Pancreas (tissue), 10 donors: ENCODE measurements at regions not wholly inside any gene's neighbourhood (a gene's known extent, or its start where the extent isn't known, plus 50 kb on each side); places are given as distances from the start of the nearest gene placed in this dataset.

Experiments used
- ATAC-seq, 4 donors: fragments of 200-7000 bp; cut with Tn5 transposase; one replicate each; pipeline versions ENCODE4 v1.8.0 to v1.9.1; 2020; ENCODE audit warnings: mild to moderate bottlenecking in 4 of 4, moderate library complexity in 4 of 4
- DNase-seq, 6 donors: peaks; one replicate each; pipeline ENCODE4 v3.0.0-alpha.2; 2020
- FAIRE-seq: peaks from 2 replicates; lab custom pipeline; 2012; peaks lifted over from hg19 to GRCh38; lab: Jason Lieb, UNC
- H3K27ac ChIP-seq, 4 donors: fragments of 200-600 bp; sonication (generic); 1 replicate in 3 of 4; 2 replicates in 1 of 4; pipeline versions ENCODE4 v1.5.0 to v1.8.0; 2020
- H3K27me3 ChIP-seq, 4 donors: fragments of 200-600 bp; one replicate each; pipeline ENCODE4 v1.8.0; 2021
- H3K36me3 ChIP-seq, 3 donors: fragments of 200-600 bp; sonication (generic) in 1 of 3; one replicate each; pipeline versions ENCODE4 v1.5.0 to v1.8.0; 2020 to 2021
- H3K4me1 ChIP-seq, 3 donors: fragments of 200-600 bp; one replicate each; pipeline ENCODE4 v1.8.0; 2021
- H3K4me3 ChIP-seq, 4 donors: fragments of 200-600 bp; sonication (generic) in 2 of 4; one replicate each; pipeline versions ENCODE4 v1.5.0 to v1.8.0; 2020 to 2021
- H3K9me3 ChIP-seq, 4 donors: fragments of 200-600 bp; one replicate each; pipeline ENCODE4 v1.8.0; 2021
- CTCF ChIP-seq, 4 donors: fragments of 200-600 bp; sonication (generic) in 3 of 4; IDR thresholded peaks; one replicate each; pipeline versions ENCODE4 v1.5.0 to v1.8.0; 2021; ENCODE audit warnings: antibody characterized with exemption in 4 of 4
- WGBS, 2 donors: extraction: QIAGEN DNeasy Blood & Tissue Kit; methylation state at CpG; one replicate each; pipeline ENCODE4 v1.1.7; 2013; 5-methylcytosine and 5-hydroxymethylcytosine counted together
- intact Hi-C, 3 donors: fragments of 100-400 bp; cut with DNase I; formaldehyde crosslinking; loops; one replicate each; pipeline versions ENCODE4 v1.11.1 to v1.14.2; 2022
- donor health status: healthy with polysubstance abuse.
- donor health status: DM: no; HTN: no; CAD: no; lungs with moderate emphysema.
- donor health status: DM: no; HTN: no; CAD: no.
- donor health status: control.
- donor health status: control.
- donor health status: Bipolar disorder and iron deficiency.
- donor health status: DM: yes; HTN: yes; CAD: no.
- donor health status: DM: no; HTN: no; CAD: no.
- donor health status: DM: no; HTN: no; CAD: no.
- donor health status: DM: yes; HTN: yes; CAD: no.

- H3K4me3 ChIP-seq, result no peak overlapping the region
- H3K27ac ChIP-seq, result no peak overlapping the region
- no peak for ATAC-seq
- FAIRE-seq, result no peak
- DNase-seq, result no peak
- WGBS, 2 donors, result 20 to 33% methylated on average over 1 of the region's 1 CpG
- intact Hi-C loops, result no loop called here
- H3K36me3 ChIP-seq, result no peaks in the 10 kb centered on the region
- TF ChIP-seq CTCF (IDR thresholded peaks at IDR 0.05), result no peak
- H3K27me3 ChIP-seq, result no peaks in the 10 kb centered on the region
- H3K9me3 ChIP-seq, result no peaks in the 10 kb centered on the region
- H3K4me1 ChIP-seq, result no peaks in the 10 kb centered on the region
Observed at GRCh38 chr1:86233403-86233802, 76.8 kb upstream of the COL24A1 start.

GRCh38 chr1:86231076-86231475 lies 74.5 kb upstream of the COL24A1 start:
- intact Hi-C loops, result no loop called here
- DNase-seq (no peak), ATAC-seq (no peak), FAIRE-seq (no peak)
- no peak overlapping the region for H3K4me3 ChIP-seq
- WGBS, 2 donors, result 39 to 58% methylated on average over 1 of the region's 1 CpG
- no peaks in the 10 kb centered on the region for H3K9me3 ChIP-seq
- H3K4me1 ChIP-seq, result no peaks in the 10 kb centered on the region
- no peaks in the 10 kb centered on the region for H3K36me3 ChIP-seq
- H3K27ac ChIP-seq, result no peak overlapping the region
- TF ChIP-seq CTCF (IDR thresholded peaks at IDR 0.05), result no peak
- no peaks in the 10 kb centered on the region for H3K27me3 ChIP-seq

- 53 to 64% methylated on average over 2 of the region's 2 CpGs for WGBS, 2 donors
- Histone ChIP-seq H3K4me3 (no peak overlapping the region), H3K4me1 (no peaks in the 10 kb centered on the region), H3K36me3 (no peaks in the 10 kb centered on the region), H3K27ac (no peak overlapping the region), H3K9me3 (no peaks in the 10 kb centered on the region), H3K27me3 (no peaks in the 10 kb centered on the region)
- no peak for DNase-seq
- no peak for ATAC-seq
- intact Hi-C loops, result no loop called here
- TF ChIP-seq CTCF (IDR thresholded peaks at IDR 0.05), result no peak
- no peak for FAIRE-seq
Observed at GRCh38 chr1:86229405-86229975, 72.9 kb upstream of the COL24A1 start.

- 49 to 64% methylated on average over 1 of the region's 1 CpG for WGBS, 2 donors
- DNase-seq (no peak), FAIRE-seq (no peak), ATAC-seq (no peak)
- intact Hi-C loops, result no loop called here
- no peak for TF ChIP-seq CTCF (IDR thresholded peaks at IDR 0.05)
- Histone ChIP-seq H3K4me3 (no peak overlapping the region), H3K27ac (no peak overlapping the region), H3K4me1 (no peaks in the 10 kb centered on the region), H3K36me3 (no peaks in the 10 kb centered on the region), H3K9me3 (no peaks in the 10 kb centered on the region), H3K27me3 (no peaks in the 10 kb centered on the region)
Observed at GRCh38 chr1:86228546-86228945, 72.0 kb upstream of the COL24A1 start.

- intact Hi-C loops, result no loop called here
- Histone ChIP-seq H3K4me1 (no peaks in the 10 kb centered on the region), H3K9me3 (no peaks in the 10 kb centered on the region), H3K27me3 (no peaks in the 10 kb centered on the region), H3K4me3 (no peak overlapping the region), H3K36me3 (no peaks in the 10 kb centered on the region), H3K27ac (no peak overlapping the region)
- no peak for FAIRE-seq
- ATAC-seq, result no peak
- TF ChIP-seq CTCF (IDR thresholded peaks at IDR 0.05), result no peak
- DNase-seq, result no peak
- WGBS, 2 donors, result 44 to 67% methylated on average over 1 of the region's 1 CpG
Observed at GRCh38 chr1:86227026-86227425, 70.5 kb upstream of the COL24A1 start.
